ENCODE measurements at regions not wholly inside any gene's neighbourhood (a gene's known extent, or its start where the extent isn't known, plus 50 kb on each side); places are given as distances from the start of the nearest gene placed in this dataset.

GRCh38 chr21:34221331-34222030 is 142.3 kb upstream of the KCNE2 start:
- intact Hi-C loops (cut with micrococcal nuclease; ENCODE audit: unreplicated experiment) = no loop called here
- CTCF ChIA-PET (ENCODE audit: low intra/inter-chr PET ratio, low total read pairs) = no interaction called here
- 0 out of 2 replicates have a peak, but pooled peaks have one; percentile 23 for TF ChIP-seq GFI1 (CRISPR knock-in tag; IDR thresholded peaks at IDR 0.05; ENCODE audit: borderline replicate concordance)
- TF ChIP-seq, protein P1, sequence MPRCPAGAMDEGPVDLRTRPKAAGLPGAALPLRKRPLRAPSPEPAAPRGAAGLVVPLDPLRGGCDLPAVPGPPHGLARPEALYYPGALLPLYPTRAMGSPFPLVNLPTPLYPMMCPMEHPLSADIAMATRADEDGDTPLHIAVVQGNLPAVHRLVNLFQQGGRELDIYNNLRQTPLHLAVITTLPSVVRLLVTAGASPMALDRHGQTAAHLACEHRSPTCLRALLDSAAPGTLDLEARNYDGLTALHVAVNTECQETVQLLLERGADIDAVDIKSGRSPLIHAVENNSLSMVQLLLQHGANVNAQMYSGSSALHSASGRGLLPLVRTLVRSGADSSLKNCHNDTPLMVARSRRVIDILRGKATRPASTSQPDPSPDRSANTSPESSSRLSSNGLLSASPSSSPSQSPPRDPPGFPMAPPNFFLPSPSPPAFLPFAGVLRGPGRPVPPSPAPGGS (CRISPR knock-in tag; IDR thresholded peaks at IDR 0.05) = no peak
- no peak for TF ChIP-seq HMGXB4 (CRISPR knock-in tag; IDR thresholded peaks at IDR 0.05; ENCODE audit: borderline replicate concordance in 1 of 2, low read depth in 1 of 2)
- TF ChIP-seq ARID5B (CRISPR knock-in tag; IDR thresholded peaks at IDR 0.05) = peak; percentile 13; the same call in 1 of the 2 replicates
- TF ChIP-seq, protein P2, sequence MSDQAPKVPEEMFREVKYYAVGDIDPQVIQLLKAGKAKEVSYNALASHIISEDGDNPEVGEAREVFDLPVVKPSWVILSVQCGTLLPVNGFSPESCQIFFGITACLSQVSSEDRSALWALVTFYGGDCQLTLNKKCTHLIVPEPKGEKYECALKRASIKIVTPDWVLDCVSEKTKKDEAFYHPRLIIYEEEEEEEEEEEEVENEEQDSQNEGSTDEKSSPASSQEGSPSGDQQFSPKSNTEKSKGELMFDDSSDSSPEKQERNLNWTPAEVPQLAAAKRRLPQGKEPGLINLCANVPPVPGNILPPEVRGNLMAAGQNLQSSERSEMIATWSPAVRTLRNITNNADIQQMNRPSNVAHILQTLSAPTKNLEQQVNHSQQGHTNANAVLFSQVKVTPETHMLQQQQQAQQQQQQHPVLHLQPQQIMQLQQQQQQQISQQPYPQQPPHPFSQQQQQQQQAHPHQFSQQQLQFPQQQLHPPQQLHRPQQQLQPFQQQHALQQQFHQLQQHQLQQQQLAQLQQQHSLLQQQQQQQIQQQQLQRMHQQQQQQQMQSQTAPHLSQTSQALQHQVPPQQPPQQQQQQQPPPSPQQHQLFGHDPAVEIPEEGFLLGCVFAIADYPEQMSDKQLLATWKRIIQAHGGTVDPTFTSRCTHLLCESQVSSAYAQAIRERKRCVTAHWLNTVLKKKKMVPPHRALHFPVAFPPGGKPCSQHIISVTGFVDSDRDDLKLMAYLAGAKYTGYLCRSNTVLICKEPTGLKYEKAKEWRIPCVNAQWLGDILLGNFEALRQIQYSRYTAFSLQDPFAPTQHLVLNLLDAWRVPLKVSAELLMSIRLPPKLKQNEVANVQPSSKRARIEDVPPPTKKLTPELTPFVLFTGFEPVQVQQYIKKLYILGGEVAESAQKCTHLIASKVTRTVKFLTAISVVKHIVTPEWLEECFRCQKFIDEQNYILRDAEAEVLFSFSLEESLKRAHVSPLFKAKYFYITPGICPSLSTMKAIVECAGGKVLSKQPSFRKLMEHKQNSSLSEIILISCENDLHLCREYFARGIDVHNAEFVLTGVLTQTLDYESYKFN (CRISPR knock-in tag; conservative IDR thresholded peaks at IDR 0.05) = peak; percentile 44
- TF ChIP-seq ZNF546 (CRISPR knock-in tag; conservative IDR thresholded peaks at IDR 0.05) = no peak
- TF ChIP-seq PITX1 (CRISPR knock-in tag; IDR thresholded peaks at IDR 0.05) = peak; percentile 70; the same call in 1 of the 2 replicates
- no peak for TF ChIP-seq KLF12 (CRISPR knock-in tag; IDR thresholded peaks at IDR 0.05; ENCODE audit: borderline replicate concordance)
- TF ChIP-seq SOX6 (IDR thresholded peaks at IDR 0.05) = no peak
- TF ChIP-seq SOX6 (CRISPR knock-in tag; IDR thresholded peaks at IDR 0.05) = peak; percentile 30; the same call in 1 of the 2 replicates
- peak; percentile 33; the same call in 1 of the 2 replicates for TF ChIP-seq ISL2 (CRISPR knock-in tag; IDR thresholded peaks at IDR 0.05)
- 0 out of 2 replicates have a peak, but pooled peaks have one; percentile 28 for TF ChIP-seq PHF21A (CRISPR knock-in tag; IDR thresholded peaks at IDR 0.05)
- peak; percentile 78 for TF ChIP-seq PPARG (CRISPR knock-in tag; conservative IDR thresholded peaks at IDR 0.05)

More at GRCh38 chr21:34221331-34222030, 142.3 kb upstream of the KCNE2 start:
- no peaks in the 10 kb centered on the region for H4K20me1 ChIP-seq (ENCODE audit: insufficient read depth, low read length)
- no peaks in the 10 kb centered on the region for H3K36me3 ChIP-seq (replicated peaks in 1 of 2; ENCODE audit: control insufficient read depth in 1 of 2, insufficient read depth in 2 of 2, low read length in 2 of 2)
- H3K9me3 ChIP-seq (ENCODE audit: low read length) = no peaks in the 10 kb centered on the region
- WGBS (ENCODE audit: low lambda C conversion rate) = 18% methylated on average over 11 of the region's 11 CpGs
- ATAC-seq = peak; percentile 42
- H3K79me2 ChIP-seq (ENCODE audit: insufficient read depth, low read length) = no peaks in the 10 kb centered on the region
- no peak overlapping the region for H2AFZ ChIP-seq (ENCODE audit: low read length)
- peaks cover 26% of the 10 kb centered on the region for H3K4me1 ChIP-seq (ENCODE audit: insufficient read depth, low read length)
- peak overlapping the region in 1 of 3 experiments; percentile 10; a peak in 2 of 6 replicates for H3K4me3 ChIP-seq (replicated peaks in 1 of 3; ENCODE audit: insufficient read depth in 1 of 3, low read depth in 2 of 3, low read length in 3 of 3)
- DNase-seq (ENCODE audit: low spot score) = peak; percentile 49
- no peak for FAIRE-seq
- no peak overlapping the region for H3K27ac ChIP-seq (ENCODE audit: extremely low read length, insufficient read depth, low read length)
- H3K27me3 ChIP-seq (ENCODE audit: control insufficient read depth in 1 of 2, insufficient read depth in 2 of 2, low read length in 2 of 2) = peaks cover 4 to 25% of the 10 kb centered on the region in 2 experiments; a peak in 4 of 5 replicates
- POLR2A ChIA-PET = no interaction called here
- in situ Hi-C loops (cut with HindIII; ENCODE audit: extremely low pct_ligation_motif_present, low pct_unique_long_range_greater_than_20kb) = no loop called here
- H3K4me2 ChIP-seq (ENCODE audit: low read depth, low read length) = peak overlapping the region; percentile 70
- H3K9ac ChIP-seq (ENCODE audit: insufficient read depth, low read depth, low read length) = no peak overlapping the region
- no TSS peak for BruUV-seq (replicated peaks)

Measured in HepG2 (cell line).